RWPE2 (cell line): ENCODE measurements at regions not wholly inside any gene's neighbourhood (a gene's known extent, or its start where the extent isn't known, plus 50 kb on each side); places are given as distances from the start of the nearest gene placed in this dataset.

Source experiments
- ATAC-seq: fragments of 200-7000 bp; cut with Tn5 transposase; 3 replicates; pipeline ENCODE4 v1.9.1; 2021; ENCODE audit warnings: low read depth
- DNase-seq: peaks from one replicate; pipeline ENCODE4 v3.0.0-alpha.2; 2020; ENCODE audit warnings: low spot score
- H3K27ac ChIP-seq: fragments of 450-650 bp; 2 replicates; pipeline ENCODE4 v1.5.1; 2017; ENCODE audit warnings: mild to moderate bottlenecking; ENCODE audit not compliant: poor library complexity, severe bottlenecking
- H3K27me3 ChIP-seq: fragments of 250-450 bp; sonication (Bioruptor Pico); 2 replicates; pipeline ENCODE4 v1.5.1; 2021; ENCODE audit warnings: mild to moderate bottlenecking, moderate library complexity; ENCODE audit not compliant: insufficient read depth, poor library complexity, severe bottlenecking
- H3K36me3 ChIP-seq: fragments of 250-450 bp; sonication (Bioruptor Pico); 2 replicates; pipeline ENCODE4 v1.5.1; 2020; ENCODE audit warnings: low read depth, mild to moderate bottlenecking, moderate library complexity
- H3K4me1 ChIP-seq: fragments of 250-450 bp; sonication (Bioruptor Pico); 2 replicates; pipeline ENCODE4 v1.5.1; 2021; ENCODE audit warnings: mild to moderate bottlenecking, moderate library complexity; ENCODE audit not compliant: insufficient read depth, poor library complexity, severe bottlenecking
- H3K4me3 ChIP-seq: fragments of 250-450 bp; sonication (Bioruptor Pico); 2 replicates; pipeline ENCODE4 v1.5.1; 2021; ENCODE audit warnings: mild to moderate bottlenecking, moderate library complexity; ENCODE audit not compliant: severe bottlenecking
- H3K9me3 ChIP-seq: fragments of 250-450 bp; sonication (Bioruptor Pico); 2 replicates; pipeline ENCODE4 v1.5.1; 2021; ENCODE audit warnings: mild to moderate bottlenecking, moderate library complexity; ENCODE audit not compliant: severe bottlenecking
- CTCF ChIP-seq: fragments of 450-650 bp; IDR thresholded peaks from one replicate; pipeline ENCODE4 v1.5.1; 2017; ENCODE audit warnings: mild to moderate bottlenecking, moderate library complexity; ENCODE audit not compliant: poor library complexity, severe bottlenecking

GRCh38 chr3:16666206-16666605, 61.0 kb upstream of the DAZL start:
- Histone ChIP-seq H3K27ac (no peak overlapping the region), H3K36me3 (no peaks in the 10 kb centered on the region), H3K4me3 (no peak overlapping the region), H3K9me3 (no peaks in the 10 kb centered on the region), H3K27me3 (no peaks in the 10 kb centered on the region), H3K4me1 (no peaks in the 10 kb centered on the region)
- no peak for TF ChIP-seq CTCF
- no peak for DNase-seq
- no peak for ATAC-seq

GRCh38 chr3:16667633-16668032, 62.4 kb upstream of the DAZL start:
- Histone ChIP-seq H3K4me3 (no peak overlapping the region), H3K4me1 (no peaks in the 10 kb centered on the region), H3K36me3 (no peaks in the 10 kb centered on the region), H3K9me3 (no peaks in the 10 kb centered on the region), H3K27ac (no peak overlapping the region), H3K27me3 (no peaks in the 10 kb centered on the region)
- ATAC-seq (no peak), DNase-seq (no peak)
- TF ChIP-seq CTCF, result no peak

GRCh38 chr3:16668776-16669545, 63.7 kb upstream of the DAZL start:
- Histone ChIP-seq H3K27me3 (no peaks in the 10 kb centered on the region), H3K4me3 (no peak overlapping the region), H3K36me3 (no peaks in the 10 kb centered on the region), H3K4me1 (no peaks in the 10 kb centered on the region), H3K9me3 (no peaks in the 10 kb centered on the region), H3K27ac (no peak overlapping the region)
- ATAC-seq (no peak), DNase-seq (no peak)
- TF ChIP-seq CTCF, result no peak

- ATAC-seq (no peak), DNase-seq (no peak)
- no peak overlapping the region for H3K27ac ChIP-seq
- H3K4me3 ChIP-seq, result no peak overlapping the region
- H3K27me3 ChIP-seq, result no peaks in the 10 kb centered on the region
- no peak for TF ChIP-seq CTCF
- no peaks in the 10 kb centered on the region for H3K36me3 ChIP-seq
- no peaks in the 10 kb centered on the region for H3K4me1 ChIP-seq
- H3K9me3 ChIP-seq, result peaks cover 3% of the 10 kb centered on the region
These were observed 65.0 kb upstream of the DAZL start for GRCh38 chr3:16670191-16670590.

GRCh38 chr3:16671690-16672089, 66.5 kb upstream of the DAZL start:
- H3K27ac ChIP-seq, result no peak overlapping the region
- DNase-seq, result no peak
- H3K9me3 ChIP-seq, result peaks cover 3% of the 10 kb centered on the region
- no peaks in the 10 kb centered on the region for H3K27me3 ChIP-seq
- H3K36me3 ChIP-seq, result no peaks in the 10 kb centered on the region
- TF ChIP-seq CTCF, result no peak
- ATAC-seq, result no peak
- no peaks in the 10 kb centered on the region for H3K4me1 ChIP-seq
- H3K4me3 ChIP-seq, result no peak overlapping the region
